Loucy (cell line): ENCODE measurements at regions not wholly inside any gene's neighbourhood (a gene's known extent, or its start where the extent isn't known, plus 50 kb on each side); places are given as distances from the start of the nearest gene placed in this dataset.

ENCODE experiments used
- CTCF ChIP-seq: fragments of 200-600 bp; sonication (generic); conservative IDR thresholded peaks from 2 replicates; pipeline ENCODE4 v1.5.1; 2014; ENCODE audit warnings: mild to moderate bottlenecking, antibody characterized with exemption, low read length
- EZH2phosphoT487 ChIP-seq: fragments of 200-600 bp; IDR thresholded peaks from 2 replicates; pipeline ENCODE4 v1.6.1; 2018; ENCODE audit warnings: antibody characterized with exemption, mild to moderate bottlenecking, moderate library complexity, borderline replicate concordance

GRCh38 chr3:24963762-24964625, 464.1 kb upstream of the RARB start:
- TF ChIP-seq CTCF (peak; percentile 74), EZH2phosphoT487 (no peak)
